ENCODE measurements at regions not wholly inside any gene's neighbourhood (a gene's known extent, or its start where the extent isn't known, plus 50 kb on each side); places are given as distances from the start of the nearest gene placed in this dataset.
A peak's percentile ranks its signal among the peaks of the same experiment; 100 is the strongest.
"Not testable (repeated sequence)": the region's sequence is repeated elsewhere in the genome, so short reads cannot be mapped to it uniquely, and the experiment has no call there.

DNA sequence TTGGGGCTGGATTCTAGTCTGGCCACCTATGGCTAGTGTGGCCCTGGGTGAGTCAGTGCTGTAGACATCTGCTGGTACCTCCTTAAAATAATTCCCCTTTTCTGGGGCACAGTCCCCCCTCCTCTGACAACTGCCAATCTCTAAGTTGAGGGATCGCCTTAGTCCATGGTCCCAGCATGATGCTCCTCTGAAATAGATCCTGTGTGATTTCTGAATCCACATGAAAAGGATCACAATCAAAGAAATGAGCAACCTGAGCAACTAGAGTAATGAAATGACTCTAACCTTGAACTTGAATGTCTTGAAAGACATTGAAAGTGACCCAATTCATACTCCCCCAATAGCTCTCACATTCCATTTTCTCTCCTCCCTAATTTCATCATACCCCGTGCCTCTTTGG, 332.5 kb downstream of the VRK1 start:
- no peak for DNase-seq (ENCODE audit: low read depth in 3 of 3, low spot score in 1 of 3)

DNA sequence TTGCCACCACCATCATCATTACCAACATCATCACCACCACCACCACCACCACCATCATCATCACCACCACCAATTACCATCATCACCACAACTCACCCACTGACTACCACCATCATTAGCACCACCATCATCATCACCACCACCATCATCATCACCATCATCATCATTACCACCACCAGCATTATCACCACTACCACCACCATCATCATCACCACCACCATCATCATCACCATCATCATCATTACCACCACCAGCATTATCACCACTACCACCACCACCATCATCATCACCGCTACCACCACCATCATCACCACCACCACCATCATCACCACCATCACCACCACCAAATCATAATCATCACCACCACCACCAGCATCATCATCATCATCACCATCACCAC, 338.7 kb downstream of the VRK1 start:
- not testable (repeated sequence) for DNase-seq (ENCODE audit: low read depth in 3 of 3, low spot score in 1 of 3)

DNA sequence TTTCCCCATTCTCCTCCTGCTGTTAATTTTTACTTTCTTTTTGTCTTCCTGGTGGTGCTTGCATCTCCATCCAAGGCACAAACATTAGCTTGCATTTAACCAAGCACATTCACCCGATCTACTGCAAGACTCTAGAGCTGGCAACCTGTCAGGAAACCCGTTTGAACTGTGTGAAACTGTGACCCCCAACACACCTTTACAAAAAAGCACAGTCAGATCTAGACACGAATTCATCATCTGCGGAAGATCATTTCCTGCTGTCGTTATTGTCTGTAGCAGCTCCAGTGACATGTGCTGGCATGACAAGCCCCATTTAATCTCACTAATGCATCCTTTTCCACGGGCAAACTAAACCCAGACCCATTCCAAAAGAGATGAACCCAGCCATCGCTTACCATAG, 340.5 kb downstream of the VRK1 start:
- DNase-seq (ENCODE audit: low read depth in 3 of 3, low spot score in 1 of 3), result no peak

DNA sequence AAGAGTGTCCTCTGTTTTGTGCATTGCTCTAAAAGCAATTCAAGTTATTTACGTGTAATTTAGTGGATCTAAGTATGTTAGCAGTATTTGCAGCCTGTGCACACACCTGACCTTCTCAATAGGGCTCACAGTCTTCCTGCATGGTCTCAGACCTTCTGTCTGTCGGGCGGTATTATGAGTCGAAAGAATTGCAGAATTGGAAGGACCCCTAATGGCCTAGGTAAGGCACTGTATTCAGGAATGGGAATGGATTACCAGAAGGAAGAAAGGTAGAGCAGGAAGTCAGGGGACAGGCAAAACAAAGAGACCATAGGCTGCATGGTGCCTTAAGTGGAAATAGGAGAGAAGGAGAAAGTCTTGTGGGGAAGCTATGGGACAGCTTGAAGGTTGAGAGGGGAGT, 341.6 kb downstream of the VRK1 start:
- DNase-seq (ENCODE audit: low read depth in 3 of 3, low spot score in 1 of 3), result no peak

DNA sequence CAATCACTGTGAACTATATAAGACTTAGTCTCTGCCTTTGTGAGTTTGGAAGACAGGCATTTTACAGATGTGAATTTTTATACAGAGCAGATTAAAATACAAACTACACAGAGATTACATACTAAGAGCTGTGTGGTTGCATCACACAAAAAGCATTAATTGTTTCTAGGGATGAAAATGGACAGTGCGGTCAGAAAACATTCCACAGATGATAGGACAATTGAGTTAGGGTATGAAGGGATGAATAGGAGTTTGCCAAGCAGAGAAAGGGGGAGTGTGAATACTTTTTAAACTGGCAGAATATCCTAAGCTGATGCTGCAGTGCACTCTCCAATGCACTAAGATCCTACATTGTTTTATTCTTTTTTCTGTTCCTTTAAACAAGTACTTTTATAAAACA, 345.8 kb downstream of the VRK1 start:
- DNase-seq (ENCODE audit: low read depth in 3 of 3, low spot score in 1 of 3), result no peak

DNA sequence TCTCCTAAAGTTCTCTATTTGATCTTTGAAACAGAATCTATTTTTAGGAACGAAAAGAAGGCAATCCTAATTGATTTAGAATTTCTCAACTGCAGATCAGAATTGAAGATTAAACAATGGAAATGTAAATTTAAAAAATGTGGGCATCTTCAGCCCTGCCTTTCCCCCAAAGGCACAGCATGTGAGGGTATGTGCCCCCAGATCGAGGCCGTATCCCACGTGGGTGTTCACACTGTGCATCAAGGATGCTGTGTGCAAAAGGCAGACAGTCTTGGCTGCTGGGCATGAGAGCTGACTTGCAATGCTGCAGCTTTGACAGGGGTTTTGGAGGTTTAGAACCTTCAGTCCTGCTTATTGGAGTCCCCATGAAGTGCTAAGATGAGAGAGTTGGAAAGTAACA, 346.3 kb downstream of the VRK1 start:
- no peak for DNase-seq (ENCODE audit: low read depth in 3 of 3, low spot score in 1 of 3)

DNA sequence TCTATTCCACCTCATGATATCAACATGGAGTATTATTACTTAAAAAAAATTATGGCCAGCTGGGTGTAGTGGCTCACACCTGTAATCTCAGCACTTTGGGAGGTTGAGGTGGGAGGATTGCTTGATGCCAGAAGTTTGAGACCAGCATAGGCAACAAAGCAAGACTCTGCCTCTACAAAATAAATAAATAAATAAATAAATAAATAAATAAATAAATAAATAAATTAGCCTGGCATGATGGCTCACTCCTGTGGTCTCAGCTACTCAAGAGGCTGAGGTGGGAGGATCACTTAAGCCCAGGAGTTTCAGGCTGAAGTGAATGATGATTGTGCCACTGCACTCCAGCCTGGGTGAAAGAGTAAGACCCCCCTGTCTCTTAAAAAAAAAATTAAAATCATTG, 350.8 kb downstream of the VRK1 start:
- not testable (repeated sequence) for DNase-seq (ENCODE audit: low read depth in 3 of 3, low spot score in 1 of 3)

DNA sequence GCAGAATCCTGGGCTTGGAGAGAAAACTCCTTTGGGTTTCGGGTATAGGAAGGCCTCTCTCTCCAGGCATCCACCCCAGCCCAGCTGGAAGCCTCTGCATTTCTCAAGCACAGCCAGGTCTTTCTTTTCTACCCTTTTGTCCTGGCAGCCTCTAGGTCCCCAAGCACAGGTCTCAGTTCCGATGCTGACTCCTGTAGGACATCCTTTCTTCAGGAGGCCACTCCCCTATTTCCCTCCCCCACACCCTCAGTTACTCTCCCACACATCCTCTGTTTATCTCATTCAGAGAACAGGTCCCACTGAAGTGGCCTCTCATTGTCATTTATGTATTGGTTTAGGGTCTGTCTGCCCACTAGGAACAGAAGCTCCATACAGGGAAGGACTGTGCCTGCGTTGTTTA, 352.6 kb downstream of the VRK1 start:
- no peak for DNase-seq (ENCODE audit: low read depth in 3 of 3, low spot score in 1 of 3)

DNA sequence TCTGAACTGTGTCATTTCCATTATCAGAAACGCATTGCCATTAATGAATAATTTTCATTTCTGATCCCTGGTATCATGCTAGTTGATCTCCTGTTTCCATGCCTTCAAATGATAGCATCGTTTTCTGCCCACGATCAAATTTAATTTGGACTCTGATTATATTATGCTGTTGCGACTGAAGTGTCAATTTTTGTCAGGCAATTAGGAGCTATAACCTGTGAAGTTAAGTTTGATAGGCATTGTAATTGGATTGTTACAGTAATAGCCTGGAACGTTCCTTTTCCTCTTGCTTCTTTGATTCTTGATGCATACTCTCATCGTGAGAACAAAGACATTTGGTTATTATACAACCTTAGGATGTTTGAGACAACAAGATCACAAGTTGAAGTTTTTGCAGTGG, 356.3 kb downstream of the VRK1 start:
- no peak for DNase-seq (ENCODE audit: low read depth in 3 of 3, low spot score in 1 of 3)

DNA sequence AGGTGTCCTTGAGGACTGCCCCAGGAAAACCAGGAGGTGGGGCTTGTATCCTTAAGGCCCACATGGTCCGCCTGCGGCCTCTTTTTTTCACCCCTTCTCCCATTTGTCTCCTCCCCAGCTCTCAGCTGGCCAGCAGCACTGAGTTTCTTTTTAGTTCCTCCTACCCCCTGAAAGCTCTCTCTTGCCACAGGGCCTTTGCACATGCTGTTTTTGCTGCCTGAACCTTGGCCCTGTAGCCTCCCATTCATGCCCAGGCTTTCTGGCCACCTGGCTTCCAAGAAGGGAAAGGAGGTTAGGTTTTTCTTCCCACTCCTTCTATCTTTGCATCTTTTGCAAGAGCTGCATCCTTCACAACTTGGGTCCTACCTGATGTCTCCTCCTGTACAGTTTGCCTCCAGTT, 358.1 kb downstream of the VRK1 start:
- no peak for DNase-seq (ENCODE audit: low read depth in 3 of 3, low spot score in 1 of 3)

DNA sequence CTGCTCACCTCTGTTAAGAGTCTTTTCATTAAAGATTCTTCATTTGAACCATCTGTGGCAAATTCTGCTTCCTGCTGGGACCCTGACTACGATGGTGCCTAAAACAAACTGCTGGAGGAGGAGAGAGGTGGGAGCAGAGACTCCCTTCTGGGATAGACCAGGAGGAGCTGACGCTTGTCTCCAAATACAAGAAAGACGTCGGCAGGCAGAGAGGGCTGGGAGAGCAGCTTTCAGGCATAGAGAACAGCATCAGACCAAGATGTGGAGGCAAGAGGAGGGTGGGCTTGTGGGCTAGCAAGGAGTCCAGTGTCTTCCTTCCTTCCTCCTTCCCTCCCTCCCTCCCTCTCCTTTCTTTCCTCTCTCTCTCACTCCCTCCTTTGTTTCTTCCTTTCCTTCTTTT, 358.6 kb downstream of the VRK1 start:
- no peak for DNase-seq (ENCODE audit: low read depth in 3 of 3, low spot score in 1 of 3)

DNA sequence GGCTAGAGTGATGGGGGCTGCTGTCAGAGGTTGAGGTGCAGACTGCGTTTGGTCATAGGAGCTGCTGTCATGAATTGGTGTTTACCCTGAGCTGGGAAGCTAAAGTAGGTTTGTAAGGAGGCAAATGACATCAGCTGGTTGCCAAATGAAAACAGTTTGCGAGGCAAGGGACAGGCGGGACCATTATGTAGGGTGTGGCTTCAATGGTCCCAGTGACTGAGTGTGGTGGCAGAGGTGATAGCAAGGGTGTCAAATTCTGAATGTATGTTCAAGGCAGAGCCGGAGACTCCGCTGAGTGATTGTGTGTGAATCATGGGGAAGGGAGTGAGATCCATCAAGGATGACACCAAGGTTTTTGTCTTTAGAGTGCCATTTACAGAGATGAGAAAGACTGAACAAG, 359.5 kb downstream of the VRK1 start:
- DNase-seq (ENCODE audit: low read depth in 3 of 3, low spot score in 1 of 3), result no peak

DNA sequence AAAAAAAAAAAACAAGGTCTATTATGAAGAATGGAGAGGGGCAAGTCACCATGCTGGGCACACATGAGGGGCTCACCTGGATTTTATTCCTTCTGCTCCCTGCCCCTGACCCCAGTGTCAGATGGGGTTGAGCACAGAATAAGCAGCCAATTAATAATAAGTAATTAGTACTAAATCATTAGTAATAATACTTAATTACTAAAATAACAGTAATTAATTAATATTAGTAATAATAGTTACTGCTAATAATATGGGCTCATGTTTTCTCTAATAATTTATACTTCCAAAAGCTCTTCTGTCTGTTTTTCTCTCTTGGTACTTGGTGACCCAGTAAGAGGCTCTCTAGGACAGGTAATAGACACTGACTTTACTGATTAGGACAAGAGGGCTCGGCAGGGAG, 360.9 kb downstream of the VRK1 start:
- no peak for DNase-seq (ENCODE audit: low read depth in 3 of 3, low spot score in 1 of 3)

DNA sequence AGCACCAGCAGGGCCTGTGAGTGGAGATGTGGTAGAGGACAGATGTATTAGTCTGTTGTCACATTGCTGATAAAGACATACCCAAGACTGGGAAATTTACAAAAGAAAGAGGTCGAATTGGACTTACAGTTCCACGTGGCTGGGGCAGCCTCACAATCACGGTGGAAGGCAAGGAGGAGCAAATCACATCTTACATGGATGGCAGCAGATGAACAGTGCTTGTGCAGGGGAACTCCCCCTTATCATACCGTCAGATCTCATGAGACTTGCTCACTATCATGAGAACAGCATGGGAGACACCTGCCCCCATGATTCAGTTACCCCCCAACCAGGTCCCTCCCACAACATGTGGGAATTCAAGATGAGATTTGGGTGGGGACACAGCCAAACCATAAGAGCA, 361.9 kb downstream of the VRK1 start:
- DNase-seq (ENCODE audit: low read depth in 3 of 3, low spot score in 1 of 3), result no peak

DNA sequence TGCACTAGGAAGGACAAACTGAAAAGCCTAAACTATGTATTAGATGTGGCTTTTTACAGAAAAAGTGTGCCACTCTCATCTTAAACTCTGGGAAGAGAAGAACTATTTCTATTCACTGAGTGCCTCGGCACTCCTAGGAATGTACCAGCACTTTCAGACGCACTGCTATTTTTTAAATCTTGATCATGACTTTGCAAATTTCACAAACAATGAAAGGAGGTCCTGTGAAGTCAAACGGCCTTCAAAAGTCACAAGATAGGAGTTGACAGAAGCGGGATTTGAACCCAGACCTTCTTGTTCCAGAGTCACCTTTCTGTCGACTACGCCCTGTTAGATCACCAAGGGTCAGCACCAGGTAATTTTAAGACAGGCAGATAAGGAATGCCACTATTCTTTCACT, 365.4 kb downstream of the VRK1 start:
- no peak for DNase-seq (ENCODE audit: low read depth in 3 of 3, low spot score in 1 of 3)

DNA sequence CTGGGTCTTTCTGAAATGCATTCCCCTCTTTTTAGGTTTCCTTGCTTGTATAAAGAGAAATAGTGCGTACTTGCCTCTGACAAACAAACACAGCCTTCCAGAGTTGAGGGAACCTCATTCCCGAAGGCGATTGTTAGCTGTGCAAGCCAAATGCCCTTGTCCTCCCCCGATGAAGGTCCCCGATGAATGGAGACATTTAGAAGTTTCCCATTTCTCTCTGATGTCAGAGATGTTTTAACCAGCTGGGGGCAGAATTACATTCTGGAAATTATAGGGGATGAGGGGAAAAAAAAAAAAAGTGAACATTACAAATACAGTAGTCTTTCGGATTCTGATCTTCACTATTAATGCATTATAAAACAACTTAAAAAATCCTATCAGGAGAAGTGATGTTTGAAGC, 366.8 kb downstream of the VRK1 start:
- no peak for DNase-seq (ENCODE audit: low read depth in 3 of 3, low spot score in 1 of 3)

DNA sequence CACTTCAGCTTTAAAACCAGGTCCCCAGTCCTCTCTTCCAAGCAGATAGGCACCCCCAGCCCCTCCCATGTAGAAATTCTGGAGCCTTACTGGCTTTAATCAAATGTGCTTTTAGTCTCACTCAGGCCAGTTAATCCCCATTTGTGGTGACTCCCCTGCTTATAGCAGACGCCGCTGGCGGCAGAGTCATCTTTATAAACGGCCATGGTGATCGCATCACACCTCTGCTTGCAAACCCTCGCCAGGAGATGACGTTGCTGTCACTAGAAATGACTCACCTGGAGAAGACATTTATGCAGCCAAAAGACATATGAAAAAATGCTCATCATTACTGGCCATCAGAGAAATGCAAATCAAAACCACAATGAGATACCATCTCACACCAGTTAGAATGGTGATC, 369.3 kb downstream of the VRK1 start:
- DNase-seq (ENCODE audit: low read depth in 3 of 3, low spot score in 1 of 3), result no peak

DNA sequence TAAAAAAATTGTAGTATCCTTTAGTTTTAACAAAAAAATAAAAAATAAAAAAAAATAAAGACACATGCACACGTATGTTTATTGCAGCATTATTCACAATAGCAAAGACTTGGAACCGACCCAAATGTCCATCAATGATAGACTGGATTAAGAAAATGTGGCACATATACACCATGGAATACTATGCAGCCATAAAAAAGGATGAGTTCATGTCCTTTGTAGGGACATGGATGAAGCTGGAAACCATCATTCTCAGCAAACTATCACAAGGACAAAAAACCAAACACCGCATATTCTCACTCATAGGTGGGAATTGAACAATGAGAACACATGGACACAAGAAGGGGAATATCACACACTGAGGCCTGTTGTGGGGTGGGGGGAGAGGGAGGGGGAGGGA, 370.4 kb downstream of the VRK1 start:
- DNase-seq (ENCODE audit: low read depth in 3 of 3, low spot score in 1 of 3), result not testable (repeated sequence)

DNA sequence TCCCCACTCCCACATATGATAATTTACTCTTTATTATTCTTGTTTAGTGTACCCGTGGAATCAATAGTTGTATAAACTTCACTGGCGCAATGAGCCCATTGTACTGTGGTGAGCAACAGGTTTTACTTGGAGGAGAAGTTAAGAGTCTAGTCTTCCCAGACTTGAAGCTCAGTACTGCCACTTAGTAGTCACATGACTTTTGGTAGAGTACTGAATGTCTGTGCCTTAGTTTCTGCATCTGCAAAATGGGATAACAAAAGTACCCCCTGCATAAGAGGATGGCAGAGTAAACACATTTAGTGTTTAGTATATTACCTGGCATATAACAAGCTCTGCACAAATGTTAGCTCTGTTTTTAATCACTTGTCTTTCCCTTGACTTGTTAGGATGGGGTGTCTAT, 375.5 kb downstream of the VRK1 start:
- no peak for DNase-seq (ENCODE audit: low read depth in 3 of 3, low spot score in 1 of 3)

DNA sequence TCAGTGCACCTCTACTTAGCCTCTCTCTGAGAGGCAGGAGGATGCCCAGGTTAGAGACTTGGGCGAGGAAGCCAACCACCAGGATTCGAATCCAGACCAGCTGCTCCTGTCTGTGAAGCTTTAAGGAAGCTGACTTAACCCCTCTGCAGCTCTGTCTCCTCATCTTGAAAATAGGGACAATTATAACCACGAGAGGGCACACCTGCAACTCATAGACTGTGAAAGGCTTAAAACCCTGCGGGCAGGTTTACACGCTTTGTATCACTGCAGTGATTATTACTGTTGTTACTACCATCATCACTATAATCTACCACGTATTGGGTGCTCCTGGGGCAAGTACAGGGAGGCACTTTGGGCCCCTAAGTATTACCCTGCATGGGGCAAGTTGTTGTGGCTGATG, 379.8 kb downstream of the VRK1 start:
- peak in 1 of 3 donors; percentile 5 for DNase-seq (ENCODE audit: low read depth in 3 of 3, low spot score in 1 of 3)

DNA sequence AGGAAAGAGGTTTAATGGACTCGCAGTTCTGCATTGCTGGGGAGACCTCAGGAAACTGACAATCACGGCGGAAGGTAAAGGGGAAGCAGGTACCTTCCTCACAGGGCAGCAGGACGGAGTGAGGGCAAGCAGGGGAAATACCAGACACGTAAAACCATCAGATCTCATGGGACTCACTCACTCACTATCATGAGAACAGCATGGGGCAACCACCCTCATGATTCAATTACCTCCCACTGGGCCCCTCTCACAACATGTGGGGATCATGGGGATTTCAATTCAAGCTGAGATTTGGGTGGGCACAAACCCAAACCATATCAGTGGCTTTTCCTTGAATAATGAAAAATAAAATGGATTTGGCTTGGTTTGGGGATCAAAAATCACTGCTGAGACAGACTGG, 380.5 kb downstream of the VRK1 start:
- DNase-seq (ENCODE audit: low read depth in 3 of 3, low spot score in 1 of 3), result no peak

DNA sequence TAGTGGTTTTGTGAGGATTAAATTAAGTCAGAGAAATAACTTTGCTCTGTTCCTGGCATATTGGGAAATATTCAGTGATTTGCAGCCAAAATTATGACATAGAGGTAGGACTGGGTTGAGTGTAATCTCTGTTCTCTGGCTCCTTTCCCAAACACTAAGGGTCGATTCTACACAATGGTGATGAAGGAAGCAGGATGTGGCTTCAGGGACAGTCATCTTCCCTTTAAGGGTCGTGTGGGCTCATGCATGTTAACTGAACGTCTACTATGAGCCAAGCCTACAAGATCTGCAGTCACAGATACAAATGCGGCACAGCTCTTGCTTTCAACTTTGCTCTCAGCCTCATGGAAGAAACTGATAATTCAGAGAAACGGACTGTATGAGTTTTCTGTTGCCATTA, 381.6 kb downstream of the VRK1 start:
- no peak for DNase-seq (ENCODE audit: low read depth in 3 of 3, low spot score in 1 of 3)

DNA sequence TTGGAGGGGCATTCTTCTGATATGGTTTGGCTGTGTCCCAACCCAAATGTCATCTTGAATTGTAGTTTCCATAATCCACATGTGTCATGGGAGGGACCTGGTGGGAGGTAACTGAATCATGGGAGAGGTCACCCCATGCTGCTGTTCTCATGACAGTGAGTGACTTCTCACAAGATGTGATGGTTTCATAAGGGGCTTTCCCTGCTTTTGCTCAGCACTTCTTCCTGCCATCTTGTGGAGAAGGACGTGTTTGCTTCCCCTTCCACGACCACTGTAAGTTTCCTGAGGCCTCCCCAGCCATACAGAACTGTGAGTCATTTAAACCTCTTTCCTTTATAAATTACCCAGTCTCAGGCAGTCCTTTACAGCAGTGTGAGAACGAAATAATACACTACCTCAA, 382.4 kb downstream of the VRK1 start:
- no peak for DNase-seq (ENCODE audit: low read depth in 3 of 3, low spot score in 1 of 3)

Data from stimulated activated CD4-positive, alpha-beta T cell treated with anti-CD3 and anti-CD28 coated beads, TNF-alpha, amount 100 ng/mL, for 1 hour (primary cell).